ENCODE measurements at regions not wholly inside any gene's neighbourhood (a gene's known extent, or its start where the extent isn't known, plus 50 kb on each side); places are given as distances from the start of the nearest gene placed in this dataset.
"Not testable (repeated sequence)": the region's sequence is repeated elsewhere in the genome, so short reads cannot be mapped to it uniquely, and the experiment has no call there.

- no TSS peak for BruUV-seq (replicated peaks)
- Histone ChIP-seq H3K36me3 (ENCODE audit: insufficient read depth, low read length) (no peaks in the 10 kb centered on the region), H3K9me2 (ENCODE audit: insufficient read depth, low read length) (no peaks in the 10 kb centered on the region), H3K27ac (ENCODE audit: low read depth, low read length, poor library complexity, severe bottlenecking) (no peak overlapping the region), H3K4me3 (ENCODE audit: low read depth, low read length, poor library complexity, severe bottlenecking) (no peak overlapping the region), H2AFZ (ENCODE audit: low read length) (no peak overlapping the region), H4K20me1 (ENCODE audit: insufficient read depth, low read length) (no peaks in the 10 kb centered on the region), H3K79me2 (ENCODE audit: insufficient read depth, low read depth, low read length) (no peaks in the 10 kb centered on the region), H3K4me1 (ENCODE audit: insufficient read depth, low read length, poor library complexity, severe bottlenecking) (no peaks in the 10 kb centered on the region), H3K9me3 (ENCODE audit: low read length) (no peaks in the 10 kb centered on the region), H3K4me2 (ENCODE audit: low read length) (no peak overlapping the region)
- intact Hi-C loops (cut with micrococcal nuclease; ENCODE audit: unreplicated experiment), result no loop called here
- POLR2A ChIA-PET, result no interaction called here
- no peak for TF ChIP-seq EZH2phosphoT487 (IDR thresholded peaks at IDR 0.05; ENCODE audit: borderline replicate concordance, low read depth, low read length)
- TF ChIP-seq CTCF (conservative IDR thresholded peaks at IDR 0.05; ENCODE audit: low read length), result no peak
- CTCF ChIA-PET (ENCODE audit: unreplicated experiment), result no interaction called here
- no peak for DNase-seq (ENCODE audit: low spot score)
Measured at GRCh38 chr3:75272691-75273090, 391.4 kb upstream of the FRG2C start.

GRCh38 chr3:75285531-75286148, 378.5 kb upstream of the FRG2C start:
- POLR2A ChIA-PET, result interaction anchor here (0.7 kb wide), 1 partner anchor 62 kb away, joined by 5 read pairs; no protein-coding TSS in a partner anchor
- BruUV-seq (replicated peaks); H3K27ac ChIP-seq (ENCODE audit: low read depth, low read length, poor library complexity, severe bottlenecking); H3K9me2 ChIP-seq (ENCODE audit: insufficient read depth, low read length); H3K9me3 ChIP-seq (ENCODE audit: low read length); DNase-seq (ENCODE audit: low spot score); intact Hi-C loops (cut with micrococcal nuclease; ENCODE audit: unreplicated experiment); H3K4me1 ChIP-seq (ENCODE audit: insufficient read depth, low read length, poor library complexity, severe bottlenecking); H4K20me1 ChIP-seq (ENCODE audit: insufficient read depth, low read length); H3K4me3 ChIP-seq (ENCODE audit: low read depth, low read length, poor library complexity, severe bottlenecking); H2AFZ ChIP-seq (ENCODE audit: low read length); H3K4me2 ChIP-seq (ENCODE audit: low read length); CTCF ChIA-PET (ENCODE audit: unreplicated experiment); H3K79me2 ChIP-seq (ENCODE audit: insufficient read depth, low read depth, low read length); H3K36me3 ChIP-seq (ENCODE audit: insufficient read depth, low read length): not testable (repeated sequence)

- H3K4me3 ChIP-seq (ENCODE audit: low read depth, low read length, poor library complexity, severe bottlenecking); H3K9me3 ChIP-seq (ENCODE audit: low read length); H3K27ac ChIP-seq (ENCODE audit: low read depth, low read length, poor library complexity, severe bottlenecking); H3K9me2 ChIP-seq (ENCODE audit: insufficient read depth, low read length); H4K20me1 ChIP-seq (ENCODE audit: insufficient read depth, low read length); POLR2A ChIA-PET; H3K4me2 ChIP-seq (ENCODE audit: low read length); BruUV-seq (replicated peaks); H2AFZ ChIP-seq (ENCODE audit: low read length); CTCF ChIA-PET (ENCODE audit: unreplicated experiment); H3K4me1 ChIP-seq (ENCODE audit: insufficient read depth, low read length, poor library complexity, severe bottlenecking); H3K36me3 ChIP-seq (ENCODE audit: insufficient read depth, low read length); DNase-seq (ENCODE audit: low spot score); H3K79me2 ChIP-seq (ENCODE audit: insufficient read depth, low read depth, low read length); intact Hi-C loops (cut with micrococcal nuclease; ENCODE audit: unreplicated experiment): not testable (repeated sequence)
Measured at GRCh38 chr3:75288972-75289574, 375.1 kb upstream of the FRG2C start.
